Stimulated activated naive CD8-positive, alpha-beta T cell treated with anti-CD3 and anti-CD28 coated beads, Interleukin-15, Interleukin-2, amounts not matched to agents 100 ng/mL and 50 ng/mL, for 24 hours (primary cell): ENCODE measurements at regions not wholly inside any gene's neighbourhood (a gene's known extent, or its start where the extent isn't known, plus 50 kb on each side); places are given as distances from the start of the nearest gene placed in this dataset.
A peak's percentile ranks its signal among the peaks of the same experiment; 100 is the strongest.

ENCODE experiments used
- H3K27ac Mint-ChIP-seq: one replicate; pipeline ENCODE4 v1.8.0; 2021; ENCODE audit warnings: mild to moderate bottlenecking, mixed read lengths
- H3K27me3 Mint-ChIP-seq: one replicate; pipeline ENCODE4 v1.8.0; 2021; ENCODE audit warnings: mixed read lengths
- H3K36me3 Mint-ChIP-seq: one replicate; pipeline ENCODE4 v1.8.0; 2021; ENCODE audit warnings: low read depth, mixed read lengths
- H3K4me1 Mint-ChIP-seq: one replicate; pipeline ENCODE4 v1.8.0; 2021; ENCODE audit warnings: low read depth, mixed read lengths
- H3K4me3 Mint-ChIP-seq: one replicate; pipeline ENCODE4 v1.8.0; 2021; ENCODE audit warnings: mild to moderate bottlenecking, mixed read lengths
- H3K9me3 Mint-ChIP-seq: one replicate; pipeline ENCODE4 v1.8.0; 2021; ENCODE audit warnings: mixed read lengths

DNA sequence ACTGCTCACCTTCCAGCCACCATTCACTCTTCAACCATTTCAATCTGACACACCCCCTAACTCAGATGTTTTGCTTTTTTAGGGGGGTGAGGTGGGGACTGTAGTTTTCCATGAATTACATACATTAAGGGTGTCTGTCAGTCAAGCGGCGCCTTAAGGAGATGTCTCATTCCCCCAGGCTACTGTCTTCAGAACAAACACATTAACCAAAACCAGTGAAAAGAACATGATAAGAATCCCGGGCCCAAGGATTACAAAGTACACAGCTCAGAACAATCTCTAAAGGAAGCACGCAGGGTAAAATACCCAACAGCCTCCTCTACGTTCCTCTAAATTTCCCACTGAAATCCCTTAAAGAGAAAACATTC, 62.5 kb upstream of the IRF2 start:
- Mint-ChIP-seq H3K27me3 (no peaks in the 10 kb centered on the region), H3K9me3 (no peaks in the 10 kb centered on the region), H3K4me3 (peak overlapping the region; percentile 93), H3K4me1 (peaks cover 58% of the 10 kb centered on the region), H3K36me3 (no peaks in the 10 kb centered on the region), H3K27ac (peak overlapping the region; percentile 93)

DNA sequence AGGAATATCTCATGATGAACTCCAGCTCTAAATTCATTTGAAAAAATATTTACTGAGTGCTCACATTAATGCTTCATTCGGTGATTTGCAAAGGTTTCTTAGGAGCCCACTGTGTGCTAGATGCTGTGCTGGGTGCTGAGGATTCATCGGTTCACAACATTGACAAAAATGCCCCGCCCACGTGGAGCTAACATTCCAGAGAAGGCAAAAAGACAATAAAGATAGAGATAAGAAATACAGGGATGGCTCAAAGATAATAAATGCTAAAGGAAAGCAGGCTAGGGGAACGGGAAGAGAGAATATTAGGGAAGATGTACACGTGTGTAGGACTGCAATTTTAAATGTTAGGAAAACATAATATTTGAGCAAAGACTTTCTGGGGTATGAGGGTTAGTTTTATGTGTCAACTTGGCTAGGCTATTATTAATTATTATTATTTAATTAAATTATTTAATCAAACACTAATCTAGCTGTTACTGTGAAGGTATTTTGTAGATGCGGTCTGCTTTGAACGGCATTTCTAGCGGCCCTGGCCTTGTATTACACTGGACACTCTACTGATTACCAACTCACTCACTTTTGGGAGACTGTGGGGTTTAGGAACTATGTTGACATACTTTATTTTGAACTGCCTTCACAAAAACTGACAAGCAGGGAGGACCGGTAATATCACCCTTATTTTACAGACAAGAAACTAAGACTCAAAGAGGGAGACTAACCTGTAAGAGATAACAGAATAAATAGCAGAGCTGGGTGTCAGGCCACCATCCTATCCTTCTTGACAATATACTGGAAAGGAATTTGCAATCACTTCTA, 61.9 kb upstream of the IRF2 start:
- Mint-ChIP-seq H3K36me3 (no peaks in the 10 kb centered on the region), H3K9me3 (no peaks in the 10 kb centered on the region), H3K4me1 (peaks cover 62% of the 10 kb centered on the region), H3K27ac (peak overlapping the region; percentile 93), H3K27me3 (no peaks in the 10 kb centered on the region), H3K4me3 (peak overlapping the region; percentile 93)

DNA sequence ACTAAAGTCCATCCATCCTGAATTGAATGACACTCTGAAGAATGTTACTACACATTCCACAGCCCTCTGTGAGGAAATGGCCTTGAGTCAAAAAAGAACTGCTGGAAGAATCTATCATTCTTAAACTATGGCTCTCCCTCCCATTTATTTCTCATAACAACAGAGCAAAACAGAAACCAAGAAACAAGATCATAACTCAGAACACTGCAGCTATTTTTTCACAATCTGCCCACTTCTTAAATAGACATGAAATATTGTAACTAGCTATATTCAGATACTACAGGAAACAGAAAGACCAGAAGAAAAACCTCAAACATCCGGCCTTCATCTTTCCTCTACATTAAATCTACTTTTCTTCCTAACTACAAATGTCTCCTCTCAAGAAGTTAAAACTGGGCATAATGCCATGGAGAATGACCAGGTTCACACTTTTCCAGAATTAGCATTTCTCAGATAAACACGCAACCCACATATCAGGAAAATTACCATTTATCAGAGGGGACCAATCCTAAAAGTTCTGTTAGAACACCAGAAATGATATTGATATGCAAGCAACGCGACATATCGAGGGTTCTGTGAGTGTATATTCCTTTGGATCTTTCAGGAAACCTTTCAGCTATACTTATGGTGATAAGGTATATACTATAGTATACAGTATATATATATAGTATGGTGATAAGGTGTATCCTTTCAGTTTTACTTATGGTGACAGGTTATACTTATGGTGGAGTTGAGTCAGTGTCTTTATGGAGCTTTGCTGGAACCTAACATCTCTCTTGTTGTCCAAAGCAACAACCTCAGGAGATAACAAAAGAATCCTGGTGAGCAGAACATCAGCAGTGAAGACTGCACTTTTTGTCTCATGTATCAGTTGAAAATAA, 60.4 kb upstream of the IRF2 start:
- peak overlapping the region; percentile 93 for H3K4me3 Mint-ChIP-seq
- H3K27ac Mint-ChIP-seq = peak overlapping the region; percentile 98
- peaks cover 76% of the 10 kb centered on the region for H3K4me1 Mint-ChIP-seq
- H3K36me3 Mint-ChIP-seq = no peaks in the 10 kb centered on the region
- H3K9me3 Mint-ChIP-seq = no peaks in the 10 kb centered on the region
- no peaks in the 10 kb centered on the region for H3K27me3 Mint-ChIP-seq

DNA sequence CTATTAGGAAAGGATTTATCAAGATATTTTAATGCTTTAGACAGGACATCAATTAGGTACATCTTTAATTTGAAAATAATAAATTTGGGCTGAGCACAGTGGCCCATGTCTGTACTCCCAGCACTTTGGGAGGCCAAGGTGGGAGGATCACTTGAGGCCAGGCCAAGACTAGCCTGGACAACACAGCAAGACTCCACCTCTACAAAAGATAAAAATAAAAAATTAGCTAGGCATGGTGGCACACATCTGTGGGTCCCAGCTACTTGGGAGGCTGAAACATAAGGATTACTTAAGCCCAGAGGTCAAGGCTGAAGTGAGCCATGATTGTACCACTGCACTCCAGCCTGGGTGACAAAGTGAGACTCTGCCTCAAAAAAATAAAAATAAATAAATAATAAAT, 59.6 kb upstream of the IRF2 start:
- Mint-ChIP-seq H3K27ac (peak overlapping the region; percentile 85), H3K9me3 (no peaks in the 10 kb centered on the region), H3K36me3 (no peaks in the 10 kb centered on the region), H3K4me3 (peak overlapping the region; percentile 19), H3K4me1 (peaks cover 85% of the 10 kb centered on the region), H3K27me3 (no peaks in the 10 kb centered on the region)

DNA sequence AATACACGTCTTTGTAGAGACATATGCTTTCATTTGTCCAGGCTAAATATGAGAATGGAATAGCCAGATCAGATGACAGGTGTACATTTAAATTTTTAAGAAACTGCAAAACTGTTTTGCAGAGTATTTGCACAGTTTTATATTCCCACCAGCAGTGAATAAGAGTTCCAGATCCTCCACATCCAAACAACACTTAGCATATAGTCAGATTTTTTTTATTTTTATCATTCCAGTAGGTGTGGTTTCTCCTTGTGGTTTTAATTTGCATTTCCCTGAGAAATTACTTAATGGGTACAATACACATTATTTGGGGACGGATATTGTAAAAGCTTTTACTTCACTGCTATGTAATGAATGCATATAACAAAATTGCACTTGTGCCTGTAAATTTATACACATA, 56.7 kb upstream of the IRF2 start:
- no peaks in the 10 kb centered on the region for H3K27me3 Mint-ChIP-seq
- H3K4me3 Mint-ChIP-seq = no peak overlapping the region
- H3K27ac Mint-ChIP-seq = no peak overlapping the region
- H3K9me3 Mint-ChIP-seq = no peaks in the 10 kb centered on the region
- peaks cover 75% of the 10 kb centered on the region for H3K4me1 Mint-ChIP-seq
- no peaks in the 10 kb centered on the region for H3K36me3 Mint-ChIP-seq

DNA sequence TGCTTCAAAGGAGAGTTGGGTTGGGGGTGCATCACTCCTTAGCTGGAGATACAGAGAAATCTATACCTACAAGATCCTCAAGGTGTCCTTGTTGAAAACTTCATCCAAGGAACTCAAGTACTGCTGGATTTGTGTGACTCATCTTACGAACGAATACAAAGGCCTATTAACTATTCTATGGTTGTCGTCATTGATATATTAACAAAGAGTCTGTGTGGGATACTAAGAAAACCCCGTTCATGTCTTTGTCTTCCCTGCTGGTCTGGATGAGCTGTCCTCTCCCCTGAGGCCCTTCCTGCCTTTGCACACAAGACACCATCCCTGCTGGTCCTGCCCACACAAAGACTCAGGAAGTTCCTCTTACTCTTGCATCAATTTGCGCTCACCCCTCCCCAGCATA, 54.9 kb upstream of the IRF2 start:
- H3K36me3 Mint-ChIP-seq = no peaks in the 10 kb centered on the region
- no peak overlapping the region for H3K27ac Mint-ChIP-seq
- no peaks in the 10 kb centered on the region for H3K27me3 Mint-ChIP-seq
- peaks cover 58% of the 10 kb centered on the region for H3K4me1 Mint-ChIP-seq
- no peak overlapping the region for H3K4me3 Mint-ChIP-seq
- no peaks in the 10 kb centered on the region for H3K9me3 Mint-ChIP-seq

DNA sequence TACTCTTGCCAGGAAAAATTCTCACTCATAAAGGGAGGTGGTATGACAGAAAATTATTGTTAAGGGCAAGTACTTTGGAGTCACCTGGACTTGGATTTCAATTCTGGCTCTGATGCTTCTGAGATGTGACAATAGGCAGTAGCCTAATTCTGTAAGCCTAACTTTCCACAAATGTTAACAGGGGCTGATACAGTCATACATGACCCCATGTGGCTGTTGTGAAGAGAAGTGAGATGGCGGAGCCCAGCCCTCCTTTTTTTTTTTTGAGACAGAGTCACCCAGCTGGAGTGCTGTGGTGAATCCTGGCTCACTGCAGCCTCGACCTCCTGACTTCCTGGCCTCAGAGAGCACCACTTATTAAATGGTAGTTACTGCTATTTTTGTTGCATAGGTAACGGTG, 54.4 kb upstream of the IRF2 start:
- no peaks in the 10 kb centered on the region for H3K27me3 Mint-ChIP-seq
- no peaks in the 10 kb centered on the region for H3K36me3 Mint-ChIP-seq
- H3K4me3 Mint-ChIP-seq = no peak overlapping the region
- H3K4me1 Mint-ChIP-seq = peaks cover 53% of the 10 kb centered on the region
- H3K9me3 Mint-ChIP-seq = no peaks in the 10 kb centered on the region
- H3K27ac Mint-ChIP-seq = no peak overlapping the region

DNA sequence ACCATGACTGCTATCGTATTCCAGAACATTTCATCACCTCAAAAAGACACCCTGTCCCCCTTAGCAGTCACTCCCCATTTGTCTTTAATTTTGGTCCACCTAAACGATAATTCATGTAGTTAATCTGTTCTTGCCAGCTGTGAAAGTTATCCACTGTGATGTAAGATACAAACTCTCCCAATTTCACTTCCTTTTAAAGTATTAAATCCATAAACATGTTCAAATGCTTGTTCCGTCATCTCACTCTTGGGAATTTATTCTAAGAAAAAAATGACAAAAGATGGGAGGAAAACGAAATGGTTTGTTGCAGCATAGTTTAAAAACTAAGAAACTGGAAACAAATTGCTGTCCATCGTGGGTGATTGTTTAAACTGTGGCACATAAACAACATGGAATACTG, 53.7 kb upstream of the IRF2 start:
- Mint-ChIP-seq H3K4me3 (no peak overlapping the region), H3K27me3 (no peaks in the 10 kb centered on the region), H3K27ac (no peak overlapping the region), H3K9me3 (no peaks in the 10 kb centered on the region), H3K36me3 (no peaks in the 10 kb centered on the region), H3K4me1 (peaks cover 47% of the 10 kb centered on the region)

DNA sequence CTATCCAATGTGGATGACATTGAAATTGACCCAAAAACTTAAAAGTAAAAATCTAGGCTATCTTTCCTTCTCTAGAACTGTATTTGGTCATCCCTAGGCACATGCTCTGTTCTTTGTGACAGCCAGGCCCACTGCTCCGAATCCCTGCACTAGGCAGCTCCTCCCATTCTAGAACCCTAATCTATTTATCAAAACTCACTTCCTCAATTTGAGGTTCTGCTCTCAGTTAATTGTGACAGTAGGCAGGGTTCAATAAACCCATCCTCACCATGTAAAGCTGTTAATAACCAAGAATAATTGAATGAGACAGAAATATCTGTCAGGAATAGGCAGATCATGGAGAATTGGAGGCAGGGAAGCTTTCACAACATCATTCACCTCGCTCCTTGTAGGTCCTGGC, 51.9 kb upstream of the IRF2 start:
- H3K9me3 Mint-ChIP-seq = no peaks in the 10 kb centered on the region
- H3K27me3 Mint-ChIP-seq = no peaks in the 10 kb centered on the region

More for the DNA sequence above, 51.9 kb upstream of the IRF2 start:
- peaks cover 32% of the 10 kb centered on the region for H3K4me1 Mint-ChIP-seq
- no peaks in the 10 kb centered on the region for H3K36me3 Mint-ChIP-seq
- H3K4me3 Mint-ChIP-seq = no peak overlapping the region
- no peak overlapping the region for H3K27ac Mint-ChIP-seq
